Endothelial cell of umbilical vein (primary cell): ENCODE measurements at regions not wholly inside any gene's neighbourhood (a gene's known extent, or its start where the extent isn't known, plus 50 kb on each side); places are given as distances from the start of the nearest gene placed in this dataset.

Experiments used
- BruUV-seq: library from RNA; stranded (reverse); fragments of 400-500 nt; replicated peaks from 2 replicates; lab custom pipeline; 2021; lab: Mats Ljungman, UMichigan
- CTCF ChIA-PET: fragments of 300-600, 350-600 bp; sonication (Branson Sonifier 250); formaldehyde crosslinking; loops from one replicate; lab custom pipeline; 2021; ENCODE audit warnings: antibody characterized with exemption, inconsistent platforms; lab: Charles Lee
- POLR2A ChIA-PET: fragments of 300-600, 350-600 bp; sonication (Branson Sonifier 250); formaldehyde crosslinking; loops from one replicate; lab custom pipeline; 2021; ENCODE audit warnings: antibody characterized with exemption, inconsistent platforms; lab: Charles Lee
- DNase-seq: peaks from one replicate; pipeline ENCODE4 v3.0.0-alpha.2; 2011; ENCODE audit warnings: low read depth, low spot score
- FAIRE-seq: peaks from 2 replicates; lab custom pipeline; 2011; peaks lifted over from hg19 to GRCh38; lab: Jason Lieb, UNC
- H2AFZ ChIP-seq: 2 replicates; pipeline ENCODE4 v1.6.0; 2012; ENCODE audit warnings: low read depth, low read length, control low read depth, inconsistent platforms
- H3K27ac ChIP-seq: 2 replicates; pipeline ENCODE4 v1.5.1; 2011; ENCODE audit warnings: low read depth, mild to moderate bottlenecking, control low read depth, low read length, moderate library complexity; ENCODE audit not compliant: insufficient read depth
- H3K27me3 ChIP-seq, 2 experiments: 2 replicates each; pipeline versions ENCODE4 v1.6.0 to v1.6.1; 2011; ENCODE audit warnings: low read length in 2 of 2, mixed read lengths in 1 of 2; ENCODE audit not compliant: control insufficient read depth in 2 of 2, insufficient read depth in 2 of 2
- H3K36me3 ChIP-seq, 2 experiments: 2 replicates in 1 of 2; 3 replicates in 1 of 2; pipeline ENCODE4 v1.5.1; 2011; ENCODE audit warnings: low read length in 2 of 2, mild to moderate bottlenecking in 1 of 2, moderate library complexity in 1 of 2; ENCODE audit not compliant: control insufficient read depth in 2 of 2, insufficient read depth in 2 of 2; ENCODE audit errors: extremely low read depth in 1 of 2
- H3K4me1 ChIP-seq: 3 replicates; pipeline ENCODE4 v1.5.1; 2011; ENCODE audit warnings: mild to moderate bottlenecking, low read length; ENCODE audit not compliant: control insufficient read depth, insufficient read depth; ENCODE audit errors: extremely low read depth
- H3K4me2 ChIP-seq: 2 replicates; pipeline ENCODE4 v1.6.1; 2011; ENCODE audit warnings: low read length, control low read depth, mixed read lengths; ENCODE audit not compliant: insufficient read depth
- H3K4me3 ChIP-seq, 3 experiments: fragments of 200-600 bp in 1 of 3; sonication (generic), shearing (Covaris generic) in 1 of 3; replicated peaks in 1 of 3; 2 replicates each; pipeline ENCODE4 v1.5.1; 2011 to 2016; ENCODE audit warnings: control low read depth in 3 of 3, low read length in 3 of 3, mild to moderate bottlenecking in 2 of 3, inconsistent platforms in 1 of 3, low read depth in 1 of 3, moderate library complexity in 1 of 3; ENCODE audit not compliant: insufficient read depth in 1 of 3
- H3K79me2 ChIP-seq: 2 replicates; pipeline ENCODE4 v1.6.0; 2012; ENCODE audit warnings: low read length, inconsistent platforms; ENCODE audit not compliant: control insufficient read depth, insufficient read depth
- H3K9ac ChIP-seq: replicated peaks from 2 replicates; pipeline ENCODE3; 2011; ENCODE audit warnings: low read length, control low read depth; ENCODE audit not compliant: insufficient read depth; ENCODE audit errors: extremely low read depth
- H3K9me1 ChIP-seq: replicated peaks from 3 replicates; pipeline ENCODE4 v1.6.0; 2011; ENCODE audit warnings: mild to moderate bottlenecking, low read length; ENCODE audit not compliant: control insufficient read depth, insufficient read depth; ENCODE audit errors: extremely low read depth
- H3K9me3 ChIP-seq: replicated peaks from 2 replicates; pipeline ENCODE4 v1.5.1; 2012; ENCODE audit warnings: low read length, inconsistent platforms; ENCODE audit not compliant: control insufficient read depth, insufficient read depth
- H4K20me1 ChIP-seq: replicated peaks from 2 replicates; pipeline ENCODE3; 2011; ENCODE audit warnings: mild to moderate bottlenecking, low read length; ENCODE audit not compliant: control insufficient read depth, insufficient read depth; ENCODE audit errors: extremely low read depth
- FOS ChIP-seq: IDR thresholded peaks from 2 replicates; pipeline ENCODE4 v1.6.1; 2011; ENCODE audit warnings: mild to moderate bottlenecking, low read length, moderate library complexity, borderline replicate concordance; ENCODE audit not compliant: insufficient read depth
- JUN ChIP-seq: IDR thresholded peaks from 2 replicates; pipeline ENCODE4 v1.6.1; 2011; ENCODE audit warnings: borderline replicate concordance, low read depth; ENCODE audit not compliant: insufficient read length, insufficient read depth
- MAX ChIP-seq: IDR thresholded peaks from 2 replicates; pipeline ENCODE4 v1.6.1; 2011; ENCODE audit not compliant: insufficient read depth, insufficient read length
- MYC ChIP-seq: IDR thresholded peaks from one replicate; pipeline ENCODE4 v1.6.1; 2011; ENCODE audit warnings: mild to moderate bottlenecking, low read depth, low read length
- POLR2AphosphoS5 ChIP-seq: IDR thresholded peaks from 2 replicates; pipeline ENCODE4 v1.6.1; 2012; ENCODE audit warnings: low read depth, mild to moderate bottlenecking, control low read depth, low read length, moderate library complexity; ENCODE audit not compliant: insufficient read depth
- dilution Hi-C: fragments of 300-500 bp; cut with MboI; formaldehyde crosslinking; loops from one replicate; pipeline ENCODE4 v1.15.0; 2019; ENCODE audit warnings: low sequenced_read_pairs; ENCODE audit not compliant: extremely low pct_ligation_motif_present
- intact Hi-C: fragments of 100-400 bp; cut with micrococcal nuclease; formaldehyde crosslinking; loops from one replicate; pipeline ENCODE4 v1.10.0; 2022

- TF ChIP-seq FOS (no peak), MAX (no peak), JUN (no peak), MYC (no peak)
- dilution Hi-C loops = no loop called here
- Histone ChIP-seq H3K4me2 (no peak overlapping the region), H3K36me3 (no peaks in the 10 kb centered on the region), H3K9ac (no peak overlapping the region), H2AFZ (no peak overlapping the region), H3K79me2 (no peaks in the 10 kb centered on the region), H4K20me1 (no peaks in the 10 kb centered on the region), H3K27me3 (no peaks in the 10 kb centered on the region), H3K9me3 (peaks cover 2% of the 10 kb centered on the region), H3K4me3 (no peak overlapping the region), H3K27ac (no peak overlapping the region), H3K4me1 (no peaks in the 10 kb centered on the region), H3K9me1 (no peaks in the 10 kb centered on the region)
- FAIRE-seq (no peak), DNase-seq (no peak)
- intact Hi-C loops = no loop called here
- no TSS peak for BruUV-seq
- CTCF ChIA-PET = no interaction called here
- POLR2A ChIA-PET = no interaction called here
Observed at GRCh38 chr5:158560170-158560569, 539.5 kb downstream of the EBF1 start.

- no peaks in the 10 kb centered on the region for H3K9me1 ChIP-seq
- dilution Hi-C loops (no loop called here), intact Hi-C loops (no loop called here)
- H3K4me3 ChIP-seq = no peak overlapping the region
- H4K20me1 ChIP-seq = no peaks in the 10 kb centered on the region
- H3K36me3 ChIP-seq = no peaks in the 10 kb centered on the region
- H3K9ac ChIP-seq = no peak overlapping the region
- H2AFZ ChIP-seq = no peak overlapping the region
- DNase-seq = no peak
- CTCF ChIA-PET = no interaction called here
- H3K4me1 ChIP-seq = no peaks in the 10 kb centered on the region
- no peak overlapping the region for H3K27ac ChIP-seq
- BruUV-seq = no TSS peak
- H3K27me3 ChIP-seq = no peaks in the 10 kb centered on the region
- FAIRE-seq = no peak
- POLR2A ChIA-PET = no interaction called here
- no peak overlapping the region for H3K4me2 ChIP-seq
- peaks cover 2% of the 10 kb centered on the region for H3K9me3 ChIP-seq
- no peaks in the 10 kb centered on the region for H3K79me2 ChIP-seq
- TF ChIP-seq POLR2AphosphoS5 (no peak), FOS (no peak)
Observed at GRCh38 chr5:158559643-158560042, 540.1 kb downstream of the EBF1 start.
